Right lobe of liver (tissue), 6 donors: ENCODE measurements at regions not wholly inside any gene's neighbourhood (a gene's known extent, or its start where the extent isn't known, plus 50 kb on each side); places are given as distances from the start of the nearest gene placed in this dataset.

Experiments
- ATAC-seq, 4 donors: fragments of 200-7000 bp; cut with Tn5 transposase; one replicate each; pipeline ENCODE4 v1.9.1; 2020; ENCODE audit warnings: mild to moderate bottlenecking in 4 of 4, moderate library complexity in 4 of 4
- DNase-seq, 3 donors: peaks; one replicate each; pipeline ENCODE4 v3.0.0-alpha.2; 2020
- H3K27ac ChIP-seq, 3 donors: fragments of 200-600 bp; one replicate each; pipeline ENCODE4 v1.8.0; 2022
- H3K27me3 ChIP-seq, 2 donors: fragments of 200-600 bp; one replicate each; pipeline ENCODE4 v1.8.0; 2022
- H3K36me3 ChIP-seq, 4 donors: fragments of 200-600 bp; sonication (generic) in 1 of 4; one replicate each; pipeline versions ENCODE4 v1.5.1 to v1.8.0; 2017 to 2022; ENCODE audit warnings: control low read depth in 1 of 4
- H3K4me1 ChIP-seq, 4 donors: fragments of 200-600 bp; sonication (generic) in 1 of 4; one replicate each; pipeline versions ENCODE4 v1.5.1 to v1.8.0; 2017 to 2022; ENCODE audit warnings: control low read depth in 1 of 4
- H3K4me3 ChIP-seq, 3 donors: fragments of 200-600 bp; one replicate each; pipeline ENCODE4 v1.8.0; 2022
- H3K9me3 ChIP-seq, 4 donors: fragments of 200-600 bp; sonication (generic) in 1 of 4; one replicate each; pipeline versions ENCODE4 v1.5.1 to v1.8.0; 2017 to 2022; ENCODE audit warnings: control low read depth in 1 of 4
- POLR2A ChIP-seq: fragments of 450-650 bp; IDR thresholded peaks from one replicate; pipeline ENCODE4 v1.6.1; 2017; ENCODE audit warnings: antibody characterized with exemption, mild to moderate bottlenecking
- WGBS: methylation state at CpG from one replicate; pipeline ENCODE4 v1.1.6; 2018; ENCODE audit warnings: low coverage, low lambda C conversion rate; ENCODE audit not compliant: insufficient coverage; ENCODE audit errors: missing lambda C conversion rate; 5-methylcytosine and 5-hydroxymethylcytosine counted together
- intact Hi-C, 2 donors: fragments of 100-400 bp; cut with DNase I; formaldehyde crosslinking; loops; one replicate each; pipeline versions ENCODE4 v1.11.2 to v1.14.1; 2022
- TF ChIP-seq, protein P1 (sequence below), 4 donors: fragments of 200-600 bp in 3 of 4; fragments of 450-650 bp in 1 of 4; IDR thresholded peaks; one replicate each; pipeline versions ENCODE4 v1.5.1 to v1.8.0; 2016 to 2022; ENCODE audit warnings: antibody characterized with exemption in 4 of 4, mild to moderate bottlenecking in 2 of 4
- donor health status: DM: no; HTN: yes; CAD: no.
- donor health status: DM: no; HTN: no; CAD: no.
- donor health status: DM: no; HTN: no; CAD: no.
- donor health status: DM: no; HTN: yes; CAD: no.
- donor health status: DM: no; HTN: yes; CAD: no.

DNA sequence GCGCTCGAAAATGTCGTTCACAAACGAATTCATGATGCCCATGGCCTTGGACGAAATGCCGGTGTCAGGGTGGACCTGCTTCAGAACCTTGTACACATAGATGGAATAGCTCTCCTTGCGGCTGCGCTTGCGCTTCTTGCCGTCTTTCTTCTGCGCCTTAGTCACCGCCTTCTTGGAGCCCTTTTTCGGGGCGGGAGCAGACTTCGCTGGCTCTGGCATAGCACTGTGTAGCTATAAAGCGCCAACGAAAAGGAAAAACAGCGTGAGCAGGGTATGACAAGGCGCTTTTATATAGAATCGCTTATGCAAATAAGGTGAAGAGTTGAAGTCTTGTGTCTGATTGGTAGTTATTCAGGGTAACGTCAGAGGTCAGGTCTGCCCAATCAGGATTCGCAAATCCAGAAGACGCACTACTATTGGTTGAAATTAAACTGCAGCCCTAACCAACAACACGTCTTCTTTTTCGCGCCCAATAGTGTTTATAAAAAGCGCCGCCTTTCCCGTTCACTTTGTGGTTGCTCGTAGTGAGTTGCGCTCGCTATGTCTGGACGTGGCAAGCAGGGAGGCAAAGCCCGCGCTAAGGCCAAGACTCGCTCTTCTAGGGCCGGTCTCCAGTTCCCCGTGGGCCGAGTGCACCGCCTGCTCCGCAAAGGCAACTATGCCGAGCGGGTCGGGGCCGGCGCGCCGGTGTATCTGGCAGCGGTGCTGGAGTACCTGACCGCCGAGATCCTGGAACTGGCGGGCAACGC lies 114.8 kb upstream of the PRSS16 start:
- peaks cover 0 to 9% (median 0%) of the 10 kb centered on the region in 4 donors for H3K4me1 ChIP-seq
- no peaks in the 10 kb centered on the region for H3K9me3 ChIP-seq
- H3K36me3 ChIP-seq: no peaks in the 10 kb centered on the region
- TF ChIP-seq, protein P1, sequence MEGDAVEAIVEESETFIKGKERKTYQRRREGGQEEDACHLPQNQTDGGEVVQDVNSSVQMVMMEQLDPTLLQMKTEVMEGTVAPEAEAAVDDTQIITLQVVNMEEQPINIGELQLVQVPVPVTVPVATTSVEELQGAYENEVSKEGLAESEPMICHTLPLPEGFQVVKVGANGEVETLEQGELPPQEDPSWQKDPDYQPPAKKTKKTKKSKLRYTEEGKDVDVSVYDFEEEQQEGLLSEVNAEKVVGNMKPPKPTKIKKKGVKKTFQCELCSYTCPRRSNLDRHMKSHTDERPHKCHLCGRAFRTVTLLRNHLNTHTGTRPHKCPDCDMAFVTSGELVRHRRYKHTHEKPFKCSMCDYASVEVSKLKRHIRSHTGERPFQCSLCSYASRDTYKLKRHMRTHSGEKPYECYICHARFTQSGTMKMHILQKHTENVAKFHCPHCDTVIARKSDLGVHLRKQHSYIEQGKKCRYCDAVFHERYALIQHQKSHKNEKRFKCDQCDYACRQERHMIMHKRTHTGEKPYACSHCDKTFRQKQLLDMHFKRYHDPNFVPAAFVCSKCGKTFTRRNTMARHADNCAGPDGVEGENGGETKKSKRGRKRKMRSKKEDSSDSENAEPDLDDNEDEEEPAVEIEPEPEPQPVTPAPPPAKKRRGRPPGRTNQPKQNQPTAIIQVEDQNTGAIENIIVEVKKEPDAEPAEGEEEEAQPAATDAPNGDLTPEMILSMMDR (IDR thresholded peaks at IDR 0.05): no peak
- peak; percentile 98 for TF ChIP-seq POLR2A
- peaks cover 0 to 11% of the 10 kb centered on the region in 2 donors for H3K27me3 ChIP-seq
- H3K4me3 ChIP-seq: peak overlapping the region; percentile 31 to 57 (median 39)
- intact Hi-C loops: no loop called here
- DNase-seq (peak; percentile 81 to 83 (median 81)), ATAC-seq (peak; percentile 83 to 90 (median 90))
- peak overlapping the region; percentile 50 to 73 (median 53) for H3K27ac ChIP-seq
- 0% methylated on average over 33 of the region's 53 CpGs for WGBS

- ATAC-seq (peak; percentile 7 to 27 (median 18)), DNase-seq (peak in 2 of 3 donors; percentile 64 to 75)
- TF ChIP-seq, protein P1 (IDR thresholded peaks at IDR 0.05): no peak
- peak; percentile 11 for TF ChIP-seq POLR2A
- Histone ChIP-seq H3K36me3 (no peaks in the 10 kb centered on the region), H3K9me3 (no peaks in the 10 kb centered on the region), H3K4me3 (peak overlapping the region; percentile 24 to 55 (median 31)), H3K4me1 (peaks cover 0 to 9% (median 0%) of the 10 kb centered on the region in 4 donors), H3K27ac (peak overlapping the region; percentile 28 to 73 (median 53)), H3K27me3 (peaks cover 0 to 11% of the 10 kb centered on the region in 2 donors)
- intact Hi-C loops: no loop called here
- WGBS: 5% methylated on average over 29 of the region's 43 CpGs
These were observed 113.9 kb upstream of the PRSS16 start for GRCh38 chr6:27133281-27134227.

DNA sequence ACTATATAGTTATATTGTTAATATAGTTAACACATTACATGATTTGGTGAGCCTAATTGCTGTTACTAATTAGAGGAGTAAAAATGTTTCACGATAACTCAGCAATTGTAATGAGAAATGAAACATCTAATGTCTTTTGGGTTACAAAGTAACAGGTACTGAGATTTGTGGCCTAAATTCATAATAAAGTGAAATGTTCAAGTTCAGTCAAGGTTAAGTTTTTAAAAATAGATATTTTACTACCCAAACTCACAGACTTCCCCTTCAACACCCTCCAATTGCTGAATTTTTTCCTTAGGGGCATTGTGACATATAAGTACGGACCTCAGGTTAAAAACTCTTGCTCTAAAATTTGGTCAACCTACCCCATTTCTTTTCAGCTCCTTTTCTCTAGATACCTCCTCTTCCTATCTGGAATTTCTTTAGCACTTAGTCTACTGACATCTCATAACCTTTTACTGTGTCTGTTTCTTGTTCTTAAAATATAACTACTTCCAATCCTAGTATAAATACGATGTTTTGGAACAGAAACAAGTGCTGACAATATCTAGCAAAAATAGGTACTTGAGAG lies 112.3 kb upstream of the PRSS16 start:
- DNase-seq (no peak), ATAC-seq (no peak)
- Histone ChIP-seq H3K27me3 (peaks cover 0 to 11% of the 10 kb centered on the region in 2 donors), H3K4me3 (no peak overlapping the region), H3K4me1 (peaks cover 0 to 9% (median 0%) of the 10 kb centered on the region in 4 donors), H3K27ac (peak overlapping the region in 1 of 3 donors; percentile 53), H3K9me3 (no peaks in the 10 kb centered on the region), H3K36me3 (no peaks in the 10 kb centered on the region)
- intact Hi-C loops: no loop called here
- TF ChIP-seq POLR2A: no peak
- TF ChIP-seq, protein P1 (IDR thresholded peaks at IDR 0.05): no peak
- 91% methylated on average over 3 of the region's 3 CpGs for WGBS

DNA sequence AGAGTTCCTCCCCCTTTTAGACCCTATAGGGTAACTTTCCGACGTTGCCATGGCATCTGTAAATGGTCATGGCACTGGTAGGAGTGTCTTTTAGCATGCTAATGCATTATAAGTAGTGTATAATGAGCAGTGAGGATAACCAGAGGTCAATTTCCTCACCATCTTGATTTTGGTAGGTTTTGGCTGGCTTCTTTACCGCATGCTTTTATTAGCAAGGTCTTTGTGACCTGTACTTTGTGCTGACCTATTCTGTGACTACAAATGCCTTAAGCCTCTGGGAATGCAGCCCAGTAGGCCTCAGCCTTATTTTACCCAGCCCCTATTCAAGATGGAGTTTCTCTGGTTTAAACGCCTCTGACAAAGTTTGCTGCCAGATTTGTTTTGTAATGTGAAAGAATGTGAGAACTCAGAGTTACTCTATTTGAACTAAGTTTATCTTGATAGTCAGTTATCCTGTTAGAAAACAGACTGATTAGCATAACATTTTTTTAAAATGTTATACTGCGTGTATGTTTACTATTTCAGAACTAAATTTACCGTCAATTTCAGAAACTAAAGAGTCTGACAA lies 111.3 kb upstream of the PRSS16 start:
- peaks cover 0 to 9% of the 10 kb centered on the region in 2 donors for H3K27me3 ChIP-seq
- no peak overlapping the region for H3K4me3 ChIP-seq
- H3K36me3 ChIP-seq: no peaks in the 10 kb centered on the region
- no peak overlapping the region for H3K27ac ChIP-seq
- DNase-seq (no peak), ATAC-seq (no peak)
- WGBS: 89% methylated on average over 6 of the region's 6 CpGs
- H3K4me1 ChIP-seq: peaks cover 0 to 12% (median 0%) of the 10 kb centered on the region in 4 donors
- TF ChIP-seq POLR2A: no peak
- TF ChIP-seq, protein P1 (IDR thresholded peaks at IDR 0.05): no peak
- intact Hi-C loops: no loop called here
- no peaks in the 10 kb centered on the region for H3K9me3 ChIP-seq
